Keratinocyte (primary cell): ENCODE measurements at regions not wholly inside any gene's neighbourhood (a gene's known extent, or its start where the extent isn't known, plus 50 kb on each side); places are given as distances from the start of the nearest gene placed in this dataset.

Experiments used
- DNase-seq: peaks from one replicate; pipeline ENCODE4 v3.0.0-alpha.2; 2011; ENCODE audit warnings: low read depth, missing footprints, low spot score
- FAIRE-seq: peaks from 2 replicates; lab custom pipeline; 2011; peaks lifted over from hg19 to GRCh38; lab: Jason Lieb, UNC
- H2AFZ ChIP-seq: 2 replicates; pipeline ENCODE4 v1.6.0; 2012; ENCODE audit warnings: low read length, control low read depth, inconsistent platforms; ENCODE audit not compliant: control insufficient read depth
- H3K27ac ChIP-seq: 2 replicates; pipeline ENCODE4 v1.5.1; 2011; ENCODE audit warnings: low read length; ENCODE audit not compliant: control insufficient read depth, insufficient read depth
- H3K27me3 ChIP-seq: 3 replicates; pipeline ENCODE4 v1.6.0; 2011; ENCODE audit warnings: low read length; ENCODE audit not compliant: control insufficient read depth, insufficient read depth; ENCODE audit errors: extremely low read depth
- H3K36me3 ChIP-seq, 2 experiments: 2 replicates in 1 of 2; 3 replicates in 1 of 2; pipeline ENCODE4 v1.5.1; 2011; ENCODE audit warnings: low read length in 2 of 2, mild to moderate bottlenecking in 1 of 2; ENCODE audit not compliant: control insufficient read depth in 2 of 2, insufficient read depth in 2 of 2; ENCODE audit errors: extremely low read depth in 1 of 2
- H3K4me1 ChIP-seq: 3 replicates; pipeline ENCODE4 v1.5.1; 2011; ENCODE audit warnings: low read length; ENCODE audit not compliant: control insufficient read depth, insufficient read depth; ENCODE audit errors: extremely low read depth
- H3K4me2 ChIP-seq: 3 replicates; pipeline ENCODE4 v1.6.0; 2011; ENCODE audit warnings: low read depth, low read length; ENCODE audit not compliant: control insufficient read depth, insufficient read depth; ENCODE audit errors: extremely low read depth
- H3K4me3 ChIP-seq, 3 experiments: fragments of 200-600 bp in 1 of 3; sonication (generic) in 1 of 3; 2 replicates in 2 of 3; 3 replicates in 1 of 3; pipeline ENCODE4 v1.5.1; 2011 to 2016; ENCODE audit warnings: low read length in 3 of 3, mild to moderate bottlenecking in 3 of 3, control low read depth in 2 of 3, inconsistent platforms in 1 of 3, low read depth in 1 of 3, mixed read lengths in 1 of 3, mixed run types in 1 of 3, moderate library complexity in 1 of 3; ENCODE audit not compliant: control insufficient read depth in 2 of 3, insufficient read depth in 2 of 3; ENCODE audit errors: extremely low read depth in 1 of 3
- H3K79me2 ChIP-seq: 2 replicates; pipeline ENCODE4 v1.6.0; 2012; ENCODE audit warnings: low read length; ENCODE audit not compliant: control insufficient read depth, insufficient read depth
- H3K9ac ChIP-seq: 3 replicates; pipeline ENCODE4 v1.6.0; 2011; ENCODE audit warnings: low read length; ENCODE audit not compliant: control insufficient read depth, insufficient read depth; ENCODE audit errors: extremely low read depth
- H3K9me1 ChIP-seq: 3 replicates; pipeline ENCODE4 v1.6.0; 2011; ENCODE audit warnings: low read length; ENCODE audit not compliant: control insufficient read depth, insufficient read depth; ENCODE audit errors: extremely low read depth
- H3K9me3 ChIP-seq: 2 replicates; pipeline ENCODE4 v1.5.1; 2012; ENCODE audit warnings: low read depth, low read length; ENCODE audit not compliant: control insufficient read depth
- H4K20me1 ChIP-seq: 3 replicates; pipeline ENCODE4 v1.6.0; 2011; ENCODE audit warnings: low read length; ENCODE audit not compliant: control insufficient read depth, insufficient read depth; ENCODE audit errors: extremely low read depth
- EZH2 ChIP-seq: IDR thresholded peaks from one replicate; pipeline ENCODE4 v1.6.1; 2012; ENCODE audit warnings: inconsistent platforms, mild to moderate bottlenecking, low read length, moderate library complexity
- dilution Hi-C: fragments of 300-500 bp; cut with MboI; formaldehyde crosslinking; loops from one replicate; pipeline ENCODE4 v1.7.0; 2020; ENCODE audit warnings: low sequenced_read_pairs; ENCODE audit not compliant: extremely low pct_ligation_motif_present
- TF ChIP-seq, protein P1 (sequence below), 3 experiments: IDR thresholded peaks in 1 of 3; conservative IDR thresholded peaks in 1 of 3; optimal IDR thresholded peaks in 1 of 3; 2 replicates in 2 of 3; 3 replicates in 1 of 3; pipeline versions ENCODE3 to v1.5.1; 2011; ENCODE audit warnings: low read length in 3 of 3, mild to moderate bottlenecking in 3 of 3, moderate library complexity in 2 of 3, control low read depth in 1 of 3, inconsistent platforms in 1 of 3; ENCODE audit not compliant: insufficient read depth in 2 of 3; ENCODE audit errors: extremely low read depth in 1 of 3

DNA sequence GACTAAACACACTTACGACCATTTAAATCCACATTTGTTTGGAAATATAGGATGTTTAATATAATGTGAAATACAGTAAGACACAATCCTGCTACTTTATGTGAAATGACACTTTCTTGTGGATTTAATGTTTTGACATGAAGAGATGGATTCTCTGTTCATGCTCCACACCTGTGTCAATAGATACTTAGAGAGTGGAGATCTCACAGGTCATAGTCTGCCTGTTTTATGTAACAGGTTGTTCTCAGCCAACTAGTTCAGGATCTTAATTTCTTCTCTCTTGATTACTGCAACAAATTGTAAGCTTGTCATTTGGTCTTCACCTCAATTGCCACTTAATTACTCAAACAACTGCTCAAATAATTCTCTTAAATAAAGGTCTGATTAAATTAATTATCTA is 1621.2 kb downstream of the PCDH7 start:
- no peaks in the 10 kb centered on the region for H3K9me1 ChIP-seq
- H3K9me3 ChIP-seq: no peaks in the 10 kb centered on the region
- no peak for DNase-seq
- no peaks in the 10 kb centered on the region for H3K79me2 ChIP-seq
- H3K36me3 ChIP-seq: no peaks in the 10 kb centered on the region
- no peak for FAIRE-seq
- H3K4me2 ChIP-seq: no peak overlapping the region
- no peaks in the 10 kb centered on the region for H3K4me1 ChIP-seq
- H3K9ac ChIP-seq: no peak overlapping the region
- TF ChIP-seq, protein P1, sequence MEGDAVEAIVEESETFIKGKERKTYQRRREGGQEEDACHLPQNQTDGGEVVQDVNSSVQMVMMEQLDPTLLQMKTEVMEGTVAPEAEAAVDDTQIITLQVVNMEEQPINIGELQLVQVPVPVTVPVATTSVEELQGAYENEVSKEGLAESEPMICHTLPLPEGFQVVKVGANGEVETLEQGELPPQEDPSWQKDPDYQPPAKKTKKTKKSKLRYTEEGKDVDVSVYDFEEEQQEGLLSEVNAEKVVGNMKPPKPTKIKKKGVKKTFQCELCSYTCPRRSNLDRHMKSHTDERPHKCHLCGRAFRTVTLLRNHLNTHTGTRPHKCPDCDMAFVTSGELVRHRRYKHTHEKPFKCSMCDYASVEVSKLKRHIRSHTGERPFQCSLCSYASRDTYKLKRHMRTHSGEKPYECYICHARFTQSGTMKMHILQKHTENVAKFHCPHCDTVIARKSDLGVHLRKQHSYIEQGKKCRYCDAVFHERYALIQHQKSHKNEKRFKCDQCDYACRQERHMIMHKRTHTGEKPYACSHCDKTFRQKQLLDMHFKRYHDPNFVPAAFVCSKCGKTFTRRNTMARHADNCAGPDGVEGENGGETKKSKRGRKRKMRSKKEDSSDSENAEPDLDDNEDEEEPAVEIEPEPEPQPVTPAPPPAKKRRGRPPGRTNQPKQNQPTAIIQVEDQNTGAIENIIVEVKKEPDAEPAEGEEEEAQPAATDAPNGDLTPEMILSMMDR (optimal IDR thresholded peaks at IDR 0.05 in 1 of 3, IDR thresholded peaks at IDR 0.05 in 1 of 3, conservative IDR thresholded peaks at IDR 0.05 in 1 of 3; ENCODE audit: extremely low read depth in 1 of 3, insufficient read depth in 2 of 3, low read length in 3 of 3): no peak
- TF ChIP-seq EZH2: no peak
- H2AFZ ChIP-seq: no peak overlapping the region
- dilution Hi-C loops: no loop called here
- H4K20me1 ChIP-seq: no peaks in the 10 kb centered on the region
- no peak overlapping the region for H3K27ac ChIP-seq
- no peak overlapping the region for H3K4me3 ChIP-seq
- H3K27me3 ChIP-seq: no peaks in the 10 kb centered on the region

DNA sequence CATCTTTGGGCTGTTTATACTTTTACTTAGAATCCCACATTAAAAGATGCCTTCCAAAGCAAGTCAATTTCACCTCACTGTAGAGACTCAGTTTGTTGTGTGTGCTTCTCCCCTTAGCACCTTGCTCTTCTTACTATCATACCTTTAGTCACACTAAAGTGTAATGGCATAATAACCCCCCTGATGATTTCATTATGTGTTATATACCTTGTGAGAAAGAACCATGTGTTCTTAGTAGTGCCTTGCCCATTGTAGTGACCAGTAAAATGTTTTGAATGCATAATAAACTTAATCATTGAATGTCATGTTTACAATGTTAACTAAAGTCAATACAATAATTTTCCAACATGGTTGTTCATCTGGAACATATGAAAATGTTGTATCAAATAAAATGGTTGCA is 1621.9 kb downstream of the PCDH7 start:
- Histone ChIP-seq H3K79me2 (no peaks in the 10 kb centered on the region), H3K9me3 (no peaks in the 10 kb centered on the region), H3K4me2 (no peak overlapping the region), H3K4me3 (no peak overlapping the region), H3K36me3 (no peaks in the 10 kb centered on the region), H2AFZ (no peak overlapping the region), H3K27me3 (no peaks in the 10 kb centered on the region), H4K20me1 (no peaks in the 10 kb centered on the region), H3K9ac (no peak overlapping the region), H3K27ac (no peak overlapping the region), H3K9me1 (no peaks in the 10 kb centered on the region), H3K4me1 (no peaks in the 10 kb centered on the region)
- TF ChIP-seq EZH2: no peak
- dilution Hi-C loops: no loop called here
- DNase-seq (no peak), FAIRE-seq (no peak)

DNA sequence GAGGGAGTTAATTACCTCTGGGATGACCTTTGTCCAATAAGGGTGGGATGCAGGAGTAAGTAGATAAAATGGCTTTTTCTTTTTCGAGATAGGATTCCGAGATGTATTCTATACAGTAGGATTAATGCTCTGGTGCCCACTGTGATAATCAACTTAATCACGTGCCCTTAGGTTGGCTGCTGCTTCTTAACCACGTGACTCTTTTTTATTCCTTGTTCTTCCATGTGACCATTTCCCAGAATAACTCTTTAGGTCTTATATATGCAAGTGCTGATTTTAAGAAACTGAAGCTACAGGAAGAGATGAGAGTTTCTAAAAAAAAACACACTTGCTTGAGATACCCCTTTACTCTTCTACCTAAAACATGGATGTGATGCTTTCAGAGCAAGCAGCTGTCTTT is 1628.9 kb downstream of the PCDH7 start:
- no peak for TF ChIP-seq EZH2
- TF ChIP-seq, protein P1 (optimal IDR thresholded peaks at IDR 0.05 in 1 of 3, IDR thresholded peaks at IDR 0.05 in 1 of 3, conservative IDR thresholded peaks at IDR 0.05 in 1 of 3; ENCODE audit: extremely low read depth in 1 of 3, insufficient read depth in 2 of 3, low read length in 3 of 3): no peak
- Histone ChIP-seq H2AFZ (no peak overlapping the region), H3K9ac (no peak overlapping the region), H3K36me3 (no peaks in the 10 kb centered on the region), H3K9me1 (no peaks in the 10 kb centered on the region), H3K79me2 (no peaks in the 10 kb centered on the region), H3K4me2 (no peak overlapping the region), H3K27me3 (no peaks in the 10 kb centered on the region), H3K27ac (no peak overlapping the region), H3K9me3 (no peaks in the 10 kb centered on the region), H4K20me1 (no peaks in the 10 kb centered on the region), H3K4me3 (no peak overlapping the region), H3K4me1 (no peaks in the 10 kb centered on the region)
- dilution Hi-C loops: no loop called here
- DNase-seq: no peak
- no peak for FAIRE-seq
